ENCODE measurements at regions not wholly inside any gene's neighbourhood (a gene's known extent, or its start where the extent isn't known, plus 50 kb on each side); places are given as distances from the start of the nearest gene placed in this dataset.
A peak's percentile ranks its signal among the peaks of the same experiment; 100 is the strongest.

DNA sequence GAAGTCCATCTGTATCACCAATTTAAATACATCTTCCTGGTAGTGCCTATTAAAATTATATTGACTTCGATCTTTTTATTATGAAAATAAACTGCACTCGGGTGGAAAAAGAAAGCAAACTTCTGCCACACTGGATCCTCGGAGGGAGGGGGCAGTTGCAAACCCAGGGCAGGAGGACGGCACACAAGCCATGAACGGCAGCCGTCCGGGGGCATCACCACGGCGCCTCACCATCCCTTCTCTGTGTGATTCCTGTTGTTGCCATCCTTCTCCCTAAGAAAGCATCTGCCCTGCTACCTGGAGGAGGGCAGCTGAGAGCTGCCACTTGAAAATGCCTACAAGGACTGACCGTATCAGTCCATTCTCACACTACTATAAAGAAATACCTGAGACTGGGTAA, 53.9 kb upstream of the ENPP7 start:
- peaks cover 26% of the 10 kb centered on the region for H3K9me3 ChIP-seq (ENCODE audit: severe bottlenecking)
- no peak for DNase-seq
- TF ChIP-seq, protein P1, sequence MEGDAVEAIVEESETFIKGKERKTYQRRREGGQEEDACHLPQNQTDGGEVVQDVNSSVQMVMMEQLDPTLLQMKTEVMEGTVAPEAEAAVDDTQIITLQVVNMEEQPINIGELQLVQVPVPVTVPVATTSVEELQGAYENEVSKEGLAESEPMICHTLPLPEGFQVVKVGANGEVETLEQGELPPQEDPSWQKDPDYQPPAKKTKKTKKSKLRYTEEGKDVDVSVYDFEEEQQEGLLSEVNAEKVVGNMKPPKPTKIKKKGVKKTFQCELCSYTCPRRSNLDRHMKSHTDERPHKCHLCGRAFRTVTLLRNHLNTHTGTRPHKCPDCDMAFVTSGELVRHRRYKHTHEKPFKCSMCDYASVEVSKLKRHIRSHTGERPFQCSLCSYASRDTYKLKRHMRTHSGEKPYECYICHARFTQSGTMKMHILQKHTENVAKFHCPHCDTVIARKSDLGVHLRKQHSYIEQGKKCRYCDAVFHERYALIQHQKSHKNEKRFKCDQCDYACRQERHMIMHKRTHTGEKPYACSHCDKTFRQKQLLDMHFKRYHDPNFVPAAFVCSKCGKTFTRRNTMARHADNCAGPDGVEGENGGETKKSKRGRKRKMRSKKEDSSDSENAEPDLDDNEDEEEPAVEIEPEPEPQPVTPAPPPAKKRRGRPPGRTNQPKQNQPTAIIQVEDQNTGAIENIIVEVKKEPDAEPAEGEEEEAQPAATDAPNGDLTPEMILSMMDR (IDR thresholded peaks at IDR 0.05; ENCODE audit: low read depth, low read length) = no peak
- H3K27me3 ChIP-seq (ENCODE audit: insufficient read depth, low read depth, severe bottlenecking) = no peaks in the 10 kb centered on the region
- H3K4me3 ChIP-seq (ENCODE audit: low read depth, low read length) = no peak overlapping the region
- H3K27ac ChIP-seq = no peak overlapping the region
- no peaks in the 10 kb centered on the region for H3K36me3 ChIP-seq

DNA sequence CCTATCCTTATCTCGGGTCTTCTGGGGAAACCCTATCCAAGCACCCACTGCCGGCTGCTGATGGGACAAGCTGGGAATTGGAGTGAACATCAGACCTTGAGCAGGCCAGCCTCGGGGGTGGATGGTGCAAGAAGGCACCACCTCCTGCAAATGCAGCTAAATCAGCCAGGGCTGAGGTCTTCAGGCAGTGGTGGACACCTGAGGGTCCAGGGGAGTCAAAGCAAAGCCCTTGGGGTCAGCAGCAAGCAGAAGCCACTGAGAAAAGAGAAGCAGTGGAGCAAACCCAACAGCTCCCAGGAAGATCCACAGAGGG, 55.4 kb upstream of the ENPP7 start:
- H3K9me3 ChIP-seq (ENCODE audit: severe bottlenecking) = peaks cover 26% of the 10 kb centered on the region
- TF ChIP-seq, protein P1 (IDR thresholded peaks at IDR 0.05; ENCODE audit: low read depth, low read length) = no peak
- H3K27ac ChIP-seq = peak overlapping the region; percentile 30
- no peaks in the 10 kb centered on the region for H3K36me3 ChIP-seq
- H3K27me3 ChIP-seq (ENCODE audit: insufficient read depth, low read depth, severe bottlenecking) = no peaks in the 10 kb centered on the region
- no peak for DNase-seq
- no peak overlapping the region for H3K4me3 ChIP-seq (ENCODE audit: low read depth, low read length)

DNA sequence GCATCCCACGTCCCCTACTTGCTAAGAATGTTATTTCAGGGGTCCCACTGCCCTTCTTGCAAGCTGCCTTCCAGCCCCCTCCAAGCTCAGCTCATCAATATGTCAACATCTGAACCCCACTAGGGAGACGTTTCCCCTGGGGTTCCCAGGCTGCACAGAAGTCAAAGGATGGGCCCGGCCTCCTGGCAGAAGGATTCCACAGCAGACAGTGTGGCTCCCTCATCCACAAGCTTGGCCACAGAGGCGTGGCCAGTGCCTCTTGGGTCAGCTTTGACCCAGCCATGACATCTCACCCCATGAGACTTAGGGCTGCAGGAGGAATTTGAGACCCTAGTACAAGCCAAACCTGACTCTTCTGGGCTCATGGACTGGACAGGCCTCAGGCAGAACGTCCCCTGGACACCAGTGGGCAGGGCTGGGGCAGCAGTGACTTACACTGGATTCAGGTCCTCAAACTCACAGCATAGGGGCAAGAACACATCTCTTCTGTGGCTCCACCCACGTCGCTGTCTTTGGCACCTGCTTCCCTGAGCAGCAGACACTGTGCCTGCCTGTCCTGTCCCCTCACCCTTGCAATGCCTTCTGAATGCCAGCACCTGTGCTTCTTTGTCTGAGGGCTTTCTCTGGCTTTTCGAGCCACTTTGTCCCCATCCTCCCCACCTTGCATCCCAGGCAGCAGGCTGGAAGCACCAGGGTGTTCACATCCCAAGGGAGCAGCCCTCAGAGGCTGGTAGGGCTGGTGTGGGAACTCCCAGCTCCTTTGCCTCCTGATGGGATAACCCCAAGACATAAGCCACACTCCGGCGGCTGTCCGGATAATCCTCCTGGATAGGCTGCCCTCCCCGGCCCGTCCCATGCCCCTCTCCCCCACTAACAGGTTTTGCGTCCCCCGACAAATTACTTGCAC, 56.0 kb upstream of the ENPP7 start:
- Histone ChIP-seq H3K9me3 (ENCODE audit: severe bottlenecking) (peaks cover 26% of the 10 kb centered on the region), H3K27ac (peak overlapping the region; percentile 30), H3K27me3 (ENCODE audit: insufficient read depth, low read depth, severe bottlenecking) (no peaks in the 10 kb centered on the region), H3K4me3 (ENCODE audit: low read depth, low read length) (no peak overlapping the region), H3K36me3 (no peaks in the 10 kb centered on the region)
- TF ChIP-seq, protein P1 (IDR thresholded peaks at IDR 0.05; ENCODE audit: low read depth, low read length) = no peak
- DNase-seq = peak; percentile 72

DNA sequence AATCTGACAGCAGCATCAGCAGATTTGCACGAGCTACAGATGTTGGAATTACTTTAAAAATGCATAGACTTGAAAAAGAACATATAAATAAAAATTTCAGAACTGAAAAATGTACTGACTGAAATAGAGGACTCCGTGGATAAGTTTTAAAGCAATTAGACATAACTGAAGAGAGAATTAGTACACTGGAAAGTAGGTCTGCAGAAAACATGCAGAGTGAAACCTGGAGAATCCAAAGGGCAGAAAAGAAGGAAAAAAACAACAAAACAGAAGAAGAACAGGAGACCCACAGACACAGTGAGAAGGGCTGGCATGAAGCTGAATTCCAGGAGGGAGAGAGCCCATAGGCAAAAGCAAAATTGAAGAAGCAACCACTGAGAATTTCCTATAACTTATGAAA, 57.2 kb upstream of the ENPP7 start:
- no peaks in the 10 kb centered on the region for H3K36me3 ChIP-seq
- TF ChIP-seq, protein P1 (IDR thresholded peaks at IDR 0.05; ENCODE audit: low read depth, low read length) = no peak
- DNase-seq = no peak
- no peak overlapping the region for H3K27ac ChIP-seq
- H3K27me3 ChIP-seq (ENCODE audit: insufficient read depth, low read depth, severe bottlenecking) = no peaks in the 10 kb centered on the region
- peaks cover 22% of the 10 kb centered on the region for H3K9me3 ChIP-seq (ENCODE audit: severe bottlenecking)
- no peak overlapping the region for H3K4me3 ChIP-seq (ENCODE audit: low read depth, low read length)

DNA sequence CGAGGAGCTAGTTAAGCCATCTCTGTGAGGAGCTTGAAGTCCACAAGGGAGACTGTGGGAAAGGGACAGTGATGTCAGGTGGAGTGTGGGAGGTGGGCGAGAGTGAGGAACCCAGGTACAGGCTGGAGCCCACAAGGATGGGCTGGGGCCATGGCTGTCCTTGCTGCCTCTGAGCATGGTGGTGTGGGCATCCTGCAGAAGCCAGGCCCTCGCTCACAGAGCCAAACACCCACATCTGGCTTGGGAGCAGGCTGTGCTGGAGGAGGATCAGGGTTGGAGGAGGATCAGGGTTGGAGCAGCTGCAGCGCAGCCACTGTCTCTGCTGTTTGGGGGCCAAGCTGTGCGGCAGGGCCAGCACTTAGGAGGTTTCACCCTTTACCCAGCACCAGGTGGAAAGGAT, 58.2 kb upstream of the ENPP7 start:
- TF ChIP-seq, protein P1 (IDR thresholded peaks at IDR 0.05; ENCODE audit: low read depth, low read length) = no peak
- Histone ChIP-seq H3K9me3 (ENCODE audit: severe bottlenecking) (peaks cover 22% of the 10 kb centered on the region), H3K4me3 (ENCODE audit: low read depth, low read length) (no peak overlapping the region), H3K27me3 (ENCODE audit: insufficient read depth, low read depth, severe bottlenecking) (no peaks in the 10 kb centered on the region), H3K36me3 (no peaks in the 10 kb centered on the region), H3K27ac (no peak overlapping the region)
- no peak for DNase-seq

Measured in WERI-Rb-1 (cell line).